Activated CD8-positive, alpha-beta memory T cell treated with anti-CD3 and anti-CD28 coated beads, Interleukin-2, amount 50 U/mL, for 4 hours (primary cell): ENCODE measurements at regions not wholly inside any gene's neighbourhood (a gene's known extent, or its start where the extent isn't known, plus 50 kb on each side); places are given as distances from the start of the nearest gene placed in this dataset.
"Not testable (repeated sequence)": the region's sequence is repeated elsewhere in the genome, so short reads cannot be mapped to it uniquely, and the experiment has no call there.

Experiments
- DNase-seq: peaks from one replicate; pipeline ENCODE4 v3.0.0-alpha.2; 2020

- DNase-seq = no peak
Measured at GRCh38 chr7:113582471-113582870, 336.3 kb downstream of the PPP1R3A start.

- DNase-seq = not testable (repeated sequence)
Measured at GRCh38 chr7:113563257-113563656, 355.6 kb downstream of the PPP1R3A start.

- no peak for DNase-seq
Measured at GRCh38 chr7:113562801-113563200, 356.0 kb downstream of the PPP1R3A start.

GRCh38 chr7:113562242-113562641 is 356.6 kb downstream of the PPP1R3A start:
- DNase-seq = no peak

- no peak for DNase-seq
Measured at GRCh38 chr7:113561446-113561845, 357.4 kb downstream of the PPP1R3A start.

GRCh38 chr7:113550966-113551365 is 367.8 kb downstream of the PPP1R3A start:
- no peak for DNase-seq

- DNase-seq = no peak
Measured at GRCh38 chr7:113548561-113548960, 370.2 kb downstream of the PPP1R3A start.

- DNase-seq = no peak
Measured at GRCh38 chr7:113548137-113548536, 370.7 kb downstream of the PPP1R3A start.

- no peak for DNase-seq
Measured at GRCh38 chr7:113521468-113521867, 397.3 kb downstream of the PPP1R3A start.

- no peak for DNase-seq
Measured at GRCh38 chr7:113519472-113519871, 399.3 kb downstream of the PPP1R3A start.

- DNase-seq = no peak
Measured at GRCh38 chr7:113504691-113505090, 386.3 kb upstream of the SMIM30 start.

GRCh38 chr7:113504142-113504541 is 385.8 kb upstream of the SMIM30 start:
- DNase-seq = no peak

- not testable (repeated sequence) for DNase-seq
Measured at GRCh38 chr7:113496586-113496985, 378.2 kb upstream of the SMIM30 start.

GRCh38 chr7:113494797-113495566 is 376.6 kb upstream of the SMIM30 start:
- not testable (repeated sequence) for DNase-seq

GRCh38 chr7:113491305-113491704 is 373.0 kb upstream of the SMIM30 start:
- DNase-seq = no peak

- DNase-seq = no peak
Measured at GRCh38 chr7:113487925-113488731, 369.8 kb upstream of the SMIM30 start.

- DNase-seq = no peak
Measured at GRCh38 chr7:113486548-113486947, 368.2 kb upstream of the SMIM30 start.

GRCh38 chr7:113483657-113484056 is 365.3 kb upstream of the SMIM30 start:
- no peak for DNase-seq

- no peak for DNase-seq
Measured at GRCh38 chr7:113480537-113480936, 362.2 kb upstream of the SMIM30 start.

GRCh38 chr7:113464096-113464855 is 345.9 kb upstream of the SMIM30 start:
- no peak for DNase-seq

GRCh38 chr7:113460067-113460466 is 341.7 kb upstream of the SMIM30 start:
- DNase-seq = no peak

- DNase-seq = no peak
Measured at GRCh38 chr7:113456533-113456932, 338.2 kb upstream of the SMIM30 start.

- DNase-seq = no peak
Measured at GRCh38 chr7:113454597-113455169, 336.3 kb upstream of the SMIM30 start.
